ENCODE measurements at regions not wholly inside any gene's neighbourhood (a gene's known extent, or its start where the extent isn't known, plus 50 kb on each side); places are given as distances from the start of the nearest gene placed in this dataset.

- no TSS peak for BruUV-seq (replicated peaks)
- DNase-seq (ENCODE audit: unreplicated experiment), result no peak
- H3K4me3 Mint-ChIP-seq (ENCODE audit: unreplicated experiment), result no peak overlapping the region
- intact Hi-C loops (cut with micrococcal nuclease), result no loop called here
- TF ChIP-seq CTCF (IDR thresholded peaks at IDR 0.05; ENCODE audit: unreplicated experiment), result no peak
- no peak overlapping the region for H3K27ac Mint-ChIP-seq (ENCODE audit: low read depth, unreplicated experiment)
- ChIA-PET POLR2A (interaction anchor here (1.5 kb wide), 1 partner anchor 418 kb away, joined by 4 read pairs; no protein-coding TSS in a partner anchor), CTCF (no interaction called here)
- no peaks in the 10 kb centered on the region for H3K4me1 Mint-ChIP-seq (ENCODE audit: insufficient read depth, unreplicated experiment)
- no peaks in the 10 kb centered on the region for H3K36me3 Mint-ChIP-seq (ENCODE audit: insufficient read depth, unreplicated experiment)
- H3K27me3 Mint-ChIP-seq (ENCODE audit: insufficient read depth, unreplicated experiment), result no peaks in the 10 kb centered on the region
- no peaks in the 10 kb centered on the region for H3K9me3 Mint-ChIP-seq (ENCODE audit: unreplicated experiment)
Observed at GRCh38 chr2:147425437-147426029, 419.3 kb upstream of the ACVR2A start.

- intact Hi-C loops (cut with micrococcal nuclease), result no loop called here
- CTCF ChIA-PET, result interaction anchor here (0.7 kb wide), 1 partner anchor 379 kb away, joined by 3 read pairs; no protein-coding TSS in a partner anchor
- H3K4me3 Mint-ChIP-seq (ENCODE audit: unreplicated experiment), result no peak overlapping the region
Observed at GRCh38 chr2:147424766-147425165, 420.1 kb upstream of the ACVR2A start.

GRCh38 chr2:147420947-147421675 lies 423.7 kb upstream of the ACVR2A start:
- ChIA-PET CTCF (no interaction called here), POLR2A (interaction anchor here (0.6 kb wide), 1 partner anchor 713 kb away, joined by 4 read pairs; no protein-coding TSS in a partner anchor)
- TF ChIP-seq CTCF (IDR thresholded peaks at IDR 0.05; ENCODE audit: unreplicated experiment), result no peak
- Mint-ChIP-seq H3K4me3 (ENCODE audit: unreplicated experiment) (no peak overlapping the region), H3K27me3 (ENCODE audit: insufficient read depth, unreplicated experiment) (no peaks in the 10 kb centered on the region), H3K4me1 (ENCODE audit: insufficient read depth, unreplicated experiment) (peaks cover 5% of the 10 kb centered on the region), H3K9me3 (ENCODE audit: unreplicated experiment) (no peaks in the 10 kb centered on the region), H3K27ac (ENCODE audit: low read depth, unreplicated experiment) (no peak overlapping the region), H3K36me3 (ENCODE audit: insufficient read depth, unreplicated experiment) (no peaks in the 10 kb centered on the region)
- no peak for DNase-seq (ENCODE audit: unreplicated experiment)
- BruUV-seq (replicated peaks), result no TSS peak
- intact Hi-C loops (cut with micrococcal nuclease), result no loop called here

More at GRCh38 chr2:147424766-147425165, 420.1 kb upstream of the ACVR2A start:
- H3K27ac Mint-ChIP-seq (ENCODE audit: low read depth, unreplicated experiment), result no peak overlapping the region
- no peaks in the 10 kb centered on the region for H3K4me1 Mint-ChIP-seq (ENCODE audit: insufficient read depth, unreplicated experiment)
- no peaks in the 10 kb centered on the region for H3K27me3 Mint-ChIP-seq (ENCODE audit: insufficient read depth, unreplicated experiment)
- no TSS peak for BruUV-seq (replicated peaks)
- H3K9me3 Mint-ChIP-seq (ENCODE audit: unreplicated experiment), result no peaks in the 10 kb centered on the region
- H3K36me3 Mint-ChIP-seq (ENCODE audit: insufficient read depth, unreplicated experiment), result no peaks in the 10 kb centered on the region
- no peak for TF ChIP-seq CTCF (IDR thresholded peaks at IDR 0.05; ENCODE audit: unreplicated experiment)
- no peak for DNase-seq (ENCODE audit: unreplicated experiment)
- POLR2A ChIA-PET, result interaction anchor here (0.9 kb wide), 1 partner anchor 248 kb away, joined by 3 read pairs; no protein-coding TSS in a partner anchor

GRCh38 chr2:147420517-147420916 lies 424.3 kb upstream of the ACVR2A start:
- Mint-ChIP-seq H3K4me1 (ENCODE audit: insufficient read depth, unreplicated experiment) (peaks cover 5% of the 10 kb centered on the region), H3K27me3 (ENCODE audit: insufficient read depth, unreplicated experiment) (no peaks in the 10 kb centered on the region), H3K36me3 (ENCODE audit: insufficient read depth, unreplicated experiment) (no peaks in the 10 kb centered on the region), H3K9me3 (ENCODE audit: unreplicated experiment) (no peaks in the 10 kb centered on the region), H3K4me3 (ENCODE audit: unreplicated experiment) (no peak overlapping the region), H3K27ac (ENCODE audit: low read depth, unreplicated experiment) (no peak overlapping the region)
- intact Hi-C loops (cut with micrococcal nuclease), result no loop called here
- no peak for DNase-seq (ENCODE audit: unreplicated experiment)
- ChIA-PET CTCF (no interaction called here), POLR2A (no interaction called here)
- TF ChIP-seq CTCF (IDR thresholded peaks at IDR 0.05; ENCODE audit: unreplicated experiment), result no peak
- no TSS peak for BruUV-seq (replicated peaks)

All from MCF 10A (cell line).